ENCODE measurements at regions not wholly inside any gene's neighbourhood (a gene's known extent, or its start where the extent isn't known, plus 50 kb on each side); places are given as distances from the start of the nearest gene placed in this dataset.

- DNase-seq (ENCODE audit: low read depth): no peak
- TF ChIP-seq CTCF (conservative IDR thresholded peaks at IDR 0.05; ENCODE audit: low read length): no peak
- no peak overlapping the region for H3K4me3 ChIP-seq (ENCODE audit: low read length)
Measured at GRCh38 chr2:216787851-216788540, 71.9 kb downstream of the TNP1 start.

GRCh38 chr2:216786676-216787075, 73.2 kb downstream of the TNP1 start:
- H3K4me3 ChIP-seq (ENCODE audit: low read length): no peak overlapping the region
- no peak for DNase-seq (ENCODE audit: low read depth)
- no peak for TF ChIP-seq CTCF (conservative IDR thresholded peaks at IDR 0.05; ENCODE audit: low read length)

- no peak for TF ChIP-seq CTCF (conservative IDR thresholded peaks at IDR 0.05; ENCODE audit: low read length)
- no peak for DNase-seq (ENCODE audit: low read depth)
- no peak overlapping the region for H3K4me3 ChIP-seq (ENCODE audit: low read length)
Measured at GRCh38 chr2:216784456-216784855, 75.4 kb downstream of the TNP1 start.

- no peak overlapping the region for H3K4me3 ChIP-seq (ENCODE audit: low read length)
- TF ChIP-seq CTCF (conservative IDR thresholded peaks at IDR 0.05; ENCODE audit: low read length): no peak
- no peak for DNase-seq (ENCODE audit: low read depth)
Measured at GRCh38 chr2:216781709-216782108, 78.2 kb downstream of the TNP1 start.

- H3K4me3 ChIP-seq (ENCODE audit: low read length): no peak overlapping the region
- no peak for DNase-seq (ENCODE audit: low read depth)
- no peak for TF ChIP-seq CTCF (conservative IDR thresholded peaks at IDR 0.05; ENCODE audit: low read length)
Measured at GRCh38 chr2:216780843-216781242, 79.0 kb downstream of the TNP1 start.

- no peak overlapping the region for H3K4me3 ChIP-seq (ENCODE audit: low read length)
- peak; percentile 29 for DNase-seq (ENCODE audit: low read depth)
- TF ChIP-seq CTCF (conservative IDR thresholded peaks at IDR 0.05; ENCODE audit: low read length): peak; percentile 62
Measured at GRCh38 chr2:216777637-216778273, 82.1 kb downstream of the TNP1 start.

All from AG10803 (cell line).